Progenitor cell of endocrine pancreas (in vitro differentiated cells): ENCODE measurements at regions not wholly inside any gene's neighbourhood (a gene's known extent, or its start where the extent isn't known, plus 50 kb on each side); places are given as distances from the start of the nearest gene placed in this dataset.
A peak's percentile ranks its signal among the peaks of the same experiment; 100 is the strongest.

Experiments
- DNase-seq: peaks from one replicate; pipeline ENCODE4 v3.0.0; 2021; ENCODE audit warnings: low spot score; ENCODE audit not compliant: unreplicated experiment
- H3K27ac Mint-ChIP-seq: 2 replicates; pipeline ENCODE4 v1.8.0; 2021; ENCODE audit warnings: mild to moderate bottlenecking, moderate library complexity, mixed read lengths
- H3K27me3 Mint-ChIP-seq: 2 replicates; pipeline ENCODE4 v1.8.0; 2021; ENCODE audit warnings: mixed read lengths
- H3K36me3 Mint-ChIP-seq: 2 replicates; pipeline ENCODE4 v1.8.0; 2022; ENCODE audit warnings: mixed read lengths; ENCODE audit not compliant: insufficient read depth
- H3K4me1 Mint-ChIP-seq: 2 replicates; pipeline ENCODE4 v1.8.0; 2021; ENCODE audit warnings: low read depth, mixed read lengths
- H3K4me3 Mint-ChIP-seq: 2 replicates; pipeline ENCODE4 v1.8.0; 2021; ENCODE audit warnings: low read depth, mild to moderate bottlenecking, moderate library complexity, mixed read lengths
- H3K9me3 Mint-ChIP-seq: 2 replicates; pipeline ENCODE4 v1.8.0; 2021; ENCODE audit warnings: low read depth, mixed read lengths
- TF ChIP-seq, protein P1 (sequence below): fragments of 200-600 bp; sonication (generic); IDR thresholded peaks from one replicate; pipeline ENCODE4 v1.5.0; 2021; ENCODE audit warnings: antibody characterized with exemption, mild to moderate bottlenecking; ENCODE audit not compliant: unreplicated experiment

DNA sequence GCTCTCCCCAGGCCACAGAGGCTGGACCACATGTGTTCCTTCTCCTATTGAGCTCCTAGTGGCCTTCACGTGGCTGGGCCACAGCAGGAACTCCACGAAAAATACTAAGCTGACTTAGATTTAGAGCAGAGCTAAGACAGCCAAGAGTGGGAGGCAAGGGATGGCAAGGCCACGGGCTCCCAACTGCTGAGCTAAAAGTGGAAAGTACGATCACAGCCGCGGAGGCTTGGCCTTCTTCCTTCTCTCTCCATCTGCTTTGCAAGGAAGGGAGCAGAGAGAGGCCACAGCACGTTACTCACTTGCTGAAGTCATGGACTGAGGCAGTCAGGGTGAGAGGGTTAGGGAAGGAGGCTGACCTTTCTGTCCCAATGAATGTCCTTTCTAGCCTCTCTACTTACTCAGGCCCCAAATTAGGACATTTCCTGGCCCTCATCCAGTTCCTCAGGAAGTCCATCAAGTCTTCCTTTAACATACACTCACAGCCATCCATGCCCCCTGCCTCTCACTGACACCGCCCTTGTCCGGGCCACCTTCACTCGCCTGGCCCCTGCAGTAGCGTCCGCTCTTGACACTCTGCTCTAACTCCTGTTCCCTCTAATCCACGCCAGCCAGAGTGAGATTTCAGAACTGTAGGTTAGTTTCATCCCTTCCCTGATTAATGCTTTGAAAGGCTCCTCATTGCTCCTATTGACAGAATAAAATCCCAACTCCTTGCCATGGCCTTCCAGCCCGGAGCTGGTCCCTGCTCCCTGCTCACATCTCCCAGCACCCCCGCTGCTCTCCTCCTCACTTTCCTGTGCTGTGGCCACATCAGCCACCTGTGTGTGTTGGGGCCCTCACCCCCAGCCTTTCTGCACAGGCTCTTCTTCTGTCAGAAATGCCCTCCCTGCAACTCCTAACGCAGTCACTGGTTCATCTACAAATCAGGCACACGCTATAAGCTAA lies 204.2 kb downstream of the CYP26B1 start:
- Mint-ChIP-seq H3K27ac (no peak overlapping the region), H3K9me3 (no peaks in the 10 kb centered on the region), H3K4me1 (no peaks in the 10 kb centered on the region), H3K27me3 (peaks cover 24% of the 10 kb centered on the region), H3K36me3 (no peaks in the 10 kb centered on the region), H3K4me3 (no peak overlapping the region)
- TF ChIP-seq, protein P1, sequence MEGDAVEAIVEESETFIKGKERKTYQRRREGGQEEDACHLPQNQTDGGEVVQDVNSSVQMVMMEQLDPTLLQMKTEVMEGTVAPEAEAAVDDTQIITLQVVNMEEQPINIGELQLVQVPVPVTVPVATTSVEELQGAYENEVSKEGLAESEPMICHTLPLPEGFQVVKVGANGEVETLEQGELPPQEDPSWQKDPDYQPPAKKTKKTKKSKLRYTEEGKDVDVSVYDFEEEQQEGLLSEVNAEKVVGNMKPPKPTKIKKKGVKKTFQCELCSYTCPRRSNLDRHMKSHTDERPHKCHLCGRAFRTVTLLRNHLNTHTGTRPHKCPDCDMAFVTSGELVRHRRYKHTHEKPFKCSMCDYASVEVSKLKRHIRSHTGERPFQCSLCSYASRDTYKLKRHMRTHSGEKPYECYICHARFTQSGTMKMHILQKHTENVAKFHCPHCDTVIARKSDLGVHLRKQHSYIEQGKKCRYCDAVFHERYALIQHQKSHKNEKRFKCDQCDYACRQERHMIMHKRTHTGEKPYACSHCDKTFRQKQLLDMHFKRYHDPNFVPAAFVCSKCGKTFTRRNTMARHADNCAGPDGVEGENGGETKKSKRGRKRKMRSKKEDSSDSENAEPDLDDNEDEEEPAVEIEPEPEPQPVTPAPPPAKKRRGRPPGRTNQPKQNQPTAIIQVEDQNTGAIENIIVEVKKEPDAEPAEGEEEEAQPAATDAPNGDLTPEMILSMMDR, result no peak
- DNase-seq, result no peak

DNA sequence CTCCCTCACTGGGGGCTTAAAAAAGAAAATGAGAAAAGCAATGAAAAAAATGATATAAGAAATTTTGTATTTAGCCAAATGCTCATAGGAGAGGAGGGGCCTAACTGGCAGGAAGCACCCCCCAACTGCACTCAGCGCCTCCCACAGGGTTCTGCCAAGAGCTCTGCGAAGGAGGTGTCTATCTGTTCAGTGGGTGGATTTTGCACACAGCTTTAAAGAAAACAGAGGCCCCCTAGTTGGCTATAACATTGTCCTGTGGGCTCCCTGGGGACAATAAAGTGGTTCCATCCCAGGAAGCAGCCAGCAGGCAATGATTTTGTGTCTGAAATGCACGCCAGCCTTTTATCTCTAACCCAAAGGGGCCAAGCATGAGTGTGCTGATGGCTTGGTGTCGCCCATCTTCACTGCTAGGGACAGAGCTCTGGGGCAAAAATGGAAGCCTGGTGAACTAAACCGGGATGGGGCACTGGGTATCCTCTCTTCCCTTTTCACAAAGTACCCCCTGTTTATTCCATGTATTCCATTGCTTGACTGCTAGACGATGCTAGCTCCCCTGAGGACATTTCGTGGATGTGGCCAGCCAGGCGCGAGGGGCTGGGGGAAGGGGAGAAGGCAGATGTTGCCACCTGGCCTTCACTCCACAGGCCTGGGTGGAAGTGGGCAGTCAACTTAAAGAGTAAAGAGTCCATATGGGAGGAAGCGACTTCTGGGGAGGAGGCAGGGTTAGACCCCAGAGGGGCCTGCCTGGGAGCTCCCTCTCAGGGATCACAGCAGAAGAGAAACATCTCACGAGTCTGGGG lies 205.7 kb downstream of the CYP26B1 start:
- H3K27me3 Mint-ChIP-seq, result peaks cover 24% of the 10 kb centered on the region
- TF ChIP-seq, protein P1, result no peak
- no peak overlapping the region for H3K27ac Mint-ChIP-seq
- H3K4me1 Mint-ChIP-seq, result no peaks in the 10 kb centered on the region
- H3K9me3 Mint-ChIP-seq, result no peaks in the 10 kb centered on the region
- DNase-seq, result peak; percentile 5
- H3K4me3 Mint-ChIP-seq, result no peak overlapping the region
- no peaks in the 10 kb centered on the region for H3K36me3 Mint-ChIP-seq

DNA sequence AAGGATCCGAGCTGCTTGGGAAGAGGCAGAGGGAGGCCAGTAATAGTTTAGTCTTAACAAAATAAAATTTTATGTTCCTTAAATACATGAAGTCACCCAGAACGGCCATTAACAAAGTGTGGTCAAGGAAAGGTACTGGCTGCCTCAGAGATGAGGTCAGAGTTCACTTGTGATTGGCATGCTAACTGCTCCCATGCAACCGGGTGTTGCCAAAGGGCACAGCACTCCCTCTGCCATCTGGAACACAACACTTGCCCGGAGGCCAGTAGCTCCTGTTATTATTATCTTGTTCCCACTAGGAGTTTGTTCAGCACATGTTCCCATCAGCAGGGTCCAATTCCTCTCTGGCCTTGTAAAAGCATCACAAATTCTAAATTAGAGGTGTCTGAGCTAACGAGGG lies 207.0 kb downstream of the CYP26B1 start:
- no peak for DNase-seq
- TF ChIP-seq, protein P1, result no peak
- H3K4me3 Mint-ChIP-seq, result no peak overlapping the region
- H3K9me3 Mint-ChIP-seq, result no peaks in the 10 kb centered on the region
- H3K36me3 Mint-ChIP-seq, result no peaks in the 10 kb centered on the region
- no peak overlapping the region for H3K27ac Mint-ChIP-seq
- H3K4me1 Mint-ChIP-seq, result no peaks in the 10 kb centered on the region
- peaks cover 24% of the 10 kb centered on the region for H3K27me3 Mint-ChIP-seq

DNA sequence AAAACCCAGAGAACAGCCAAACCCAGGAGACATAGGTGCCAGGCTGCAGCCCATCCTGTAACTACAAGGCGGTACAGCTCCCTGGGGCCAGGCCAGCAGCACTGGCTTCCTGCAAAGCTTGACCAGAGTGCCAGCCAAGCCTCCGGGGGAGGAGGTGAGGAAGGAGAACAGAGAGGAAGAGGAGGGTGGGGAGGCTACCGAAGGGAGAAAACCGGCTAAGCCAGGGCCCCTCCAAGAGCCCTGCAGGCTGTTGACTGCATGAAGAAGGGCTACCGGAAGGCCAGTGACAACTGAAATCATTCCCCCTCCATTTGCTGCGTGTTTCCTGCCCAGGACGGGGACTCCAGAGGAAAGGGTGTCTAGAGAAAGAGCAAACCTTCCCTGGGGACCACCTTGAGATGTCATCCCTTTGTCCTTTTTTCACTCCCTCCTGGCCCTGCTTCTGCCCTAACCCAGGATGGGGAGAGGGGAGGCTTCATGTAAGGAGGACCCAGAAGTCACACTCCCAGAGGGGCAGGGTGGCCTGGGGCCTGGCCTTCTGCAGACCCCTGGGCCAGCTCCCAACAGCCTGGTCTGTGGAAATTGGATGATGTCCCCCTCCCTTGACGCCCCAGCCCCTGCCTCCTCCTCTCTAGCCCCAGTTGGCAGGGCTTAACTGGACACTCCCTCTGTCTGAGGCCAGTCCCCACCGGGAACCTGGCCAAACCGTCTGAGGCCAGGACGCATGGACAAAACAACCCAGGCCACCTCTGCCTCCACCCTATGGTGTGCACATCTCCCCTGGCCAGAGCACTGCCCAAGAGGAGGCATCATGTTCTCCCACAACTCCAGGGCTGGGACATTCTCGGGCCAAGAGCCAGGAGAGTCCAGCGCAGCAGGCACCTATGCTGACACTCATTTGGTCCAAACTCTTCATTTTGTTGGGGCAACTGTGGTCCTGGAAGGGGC lies 207.8 kb downstream of the CYP26B1 start:
- Mint-ChIP-seq H3K36me3 (no peaks in the 10 kb centered on the region), H3K4me1 (no peaks in the 10 kb centered on the region), H3K4me3 (no peak overlapping the region), H3K9me3 (no peaks in the 10 kb centered on the region), H3K27me3 (peaks cover 23% of the 10 kb centered on the region), H3K27ac (no peak overlapping the region)
- TF ChIP-seq, protein P1, result no peak
- DNase-seq, result peak; percentile 6
